ENCODE measurements at regions not wholly inside any gene's neighbourhood (a gene's known extent, or its start where the extent isn't known, plus 50 kb on each side); places are given as distances from the start of the nearest gene placed in this dataset.
"Not testable (repeated sequence)": the region's sequence is repeated elsewhere in the genome, so short reads cannot be mapped to it uniquely, and the experiment has no call there.

DNA sequence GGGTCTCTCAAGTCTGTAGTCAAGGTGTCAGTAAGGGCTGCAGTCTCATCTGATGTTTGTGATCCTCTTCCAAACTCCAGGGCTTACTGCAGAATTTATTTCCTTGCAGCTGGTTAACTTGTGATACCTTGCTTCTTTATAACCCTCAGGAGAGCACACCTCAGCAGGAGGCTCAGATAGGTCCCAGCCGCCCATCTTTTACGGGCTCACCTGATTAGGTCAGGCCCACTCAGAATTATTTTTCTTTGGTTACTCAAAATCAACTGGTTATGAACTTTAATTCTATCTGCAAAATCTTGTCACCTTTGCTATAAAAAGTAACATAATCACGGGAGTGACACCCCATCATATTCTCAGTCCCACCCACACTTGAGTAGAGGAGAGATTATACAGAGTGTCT is 99.9 kb upstream of the BEND4 start:
- DNase-seq: no peak
- intact Hi-C loops (cut with DNase I; ENCODE audit: low total_unique reads): no loop called here
- H3K4me1 ChIP-seq: no peaks in the 10 kb centered on the region
- WGBS, 5 donors: 86 to 91% (median 91%) methylated on average over 3 of the region's 3 CpGs
- H3K36me3 ChIP-seq: no peaks in the 10 kb centered on the region
- no peak overlapping the region for H3K27ac ChIP-seq
- no peak overlapping the region for H3K4me3 ChIP-seq
- TF ChIP-seq POLR2AphosphoS5 (IDR thresholded peaks at IDR 0.05) (no peak), CTCF (IDR thresholded peaks at IDR 0.05 in 8 of 11, conservative IDR thresholded peaks at IDR 0.05 in 3 of 11) (no peak), POLR2A (IDR thresholded peaks at IDR 0.05) (no peak)
- no peaks in the 10 kb centered on the region for H3K27me3 ChIP-seq (replicated peaks in 1 of 7)
- no peaks in the 10 kb centered on the region for H3K9me3 ChIP-seq

GRCh38 chr4:42257645-42258044 is 105.2 kb upstream of the BEND4 start:
- H3K27me3 ChIP-seq (replicated peaks in 1 of 7); H3K9me3 ChIP-seq; DNase-seq; H3K4me1 ChIP-seq; H3K36me3 ChIP-seq; H3K27ac ChIP-seq; intact Hi-C loops (cut with DNase I; ENCODE audit: low total_unique reads); H3K4me3 ChIP-seq: not testable (repeated sequence)
- 91 to 99% (median 92%) methylated on average over 6 of the region's 6 CpGs for WGBS, 5 donors

GRCh38 chr4:42262701-42263490 is 110.4 kb upstream of the BEND4 start:
- TF ChIP-seq POLR2AphosphoS5 (IDR thresholded peaks at IDR 0.05) (no peak), POLR2A (IDR thresholded peaks at IDR 0.05) (no peak), CTCF (IDR thresholded peaks at IDR 0.05 in 8 of 11, conservative IDR thresholded peaks at IDR 0.05 in 3 of 11) (no peak)

DNA sequence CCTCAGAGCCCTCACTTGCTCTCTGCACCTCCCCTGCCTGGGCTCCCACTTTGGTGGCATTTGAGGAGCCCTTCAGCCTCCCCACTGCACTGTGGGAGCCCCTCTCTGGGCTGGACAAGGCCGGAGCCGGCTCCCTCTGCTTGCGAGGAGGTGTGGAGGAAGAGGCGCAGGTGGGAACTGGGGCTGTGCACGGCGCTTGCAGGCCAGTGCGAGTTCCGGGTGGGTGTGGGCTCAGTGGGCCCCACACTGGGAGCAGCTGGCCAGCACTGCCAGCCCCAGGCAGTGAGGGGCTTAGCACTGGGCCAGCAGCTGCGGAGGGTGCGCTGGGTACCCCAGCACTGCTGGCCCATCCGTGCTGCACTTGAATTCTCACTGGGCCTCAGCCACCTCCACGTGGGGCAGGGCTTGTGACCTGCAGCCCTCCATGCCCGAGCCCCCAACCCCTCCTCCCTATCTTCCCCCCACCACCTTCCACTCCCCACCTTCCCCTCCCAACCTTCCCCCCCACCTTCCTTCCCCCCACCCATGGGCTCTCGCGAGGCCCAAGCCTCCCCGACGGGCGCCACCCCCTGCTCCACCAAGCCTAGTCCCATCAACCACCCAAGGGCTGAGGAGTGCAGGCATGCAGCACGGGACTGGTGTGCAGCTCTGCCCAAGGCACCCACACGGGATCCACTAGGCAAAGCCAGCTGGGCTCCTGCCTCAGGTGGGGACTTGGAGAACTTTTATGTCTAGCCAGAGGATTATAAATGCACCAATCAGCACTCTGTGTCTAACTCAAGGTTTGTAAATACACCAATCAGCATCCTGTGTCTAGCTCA is 113.5 kb upstream of the BEND4 start:
- intact Hi-C loops (cut with DNase I; ENCODE audit: low total_unique reads): no loop called here
- H3K27me3 ChIP-seq (replicated peaks in 1 of 7): no peaks in the 10 kb centered on the region
- no peak for DNase-seq
- H3K9me3 ChIP-seq: no peaks in the 10 kb centered on the region
- no peak overlapping the region for H3K4me3 ChIP-seq
- WGBS, 5 donors: 90 to 97% (median 93%) methylated on average over 13 to 20 of the region's 20 CpGs
- H3K4me1 ChIP-seq: no peaks in the 10 kb centered on the region
- H3K36me3 ChIP-seq: no peaks in the 10 kb centered on the region
- TF ChIP-seq POLR2AphosphoS5 (IDR thresholded peaks at IDR 0.05) (no peak), CTCF (IDR thresholded peaks at IDR 0.05 in 8 of 11, conservative IDR thresholded peaks at IDR 0.05 in 3 of 11) (no peak)
- no peak overlapping the region for H3K27ac ChIP-seq

More at GRCh38 chr4:42262701-42263490, 110.4 kb upstream of the BEND4 start:
- H3K27me3 ChIP-seq (replicated peaks in 1 of 7): no peaks in the 10 kb centered on the region
- H3K36me3 ChIP-seq: no peaks in the 10 kb centered on the region
- intact Hi-C loops (cut with DNase I; ENCODE audit: low total_unique reads): no loop called here
- no peaks in the 10 kb centered on the region for H3K4me1 ChIP-seq
- no peaks in the 10 kb centered on the region for H3K9me3 ChIP-seq
- no peak overlapping the region for H3K27ac ChIP-seq
- no peak for DNase-seq
- no peak overlapping the region for H3K4me3 ChIP-seq
- 78 to 89% (median 82%) methylated on average over 8 of the region's 8 CpGs for WGBS, 5 donors

Measured in spleen (tissue), 11 donors.